Amygdala (tissue), 56 donors: ENCODE measurements at regions not wholly inside any gene's neighbourhood (a gene's known extent, or its start where the extent isn't known, plus 50 kb on each side); places are given as distances from the start of the nearest gene placed in this dataset.
"Not testable (repeated sequence)": the region's sequence is repeated elsewhere in the genome, so short reads cannot be mapped to it uniquely, and the experiment has no call there.

Source experiments
- DNase-seq, 56 donors: peaks; one replicate each; lab custom pipeline; 2025; lab: John Stamatoyannopoulos, UW

GRCh38 chr12:9380650-9381049 lies 172.5 kb upstream of the PZP start:
- DNase-seq: no peak

DNA sequence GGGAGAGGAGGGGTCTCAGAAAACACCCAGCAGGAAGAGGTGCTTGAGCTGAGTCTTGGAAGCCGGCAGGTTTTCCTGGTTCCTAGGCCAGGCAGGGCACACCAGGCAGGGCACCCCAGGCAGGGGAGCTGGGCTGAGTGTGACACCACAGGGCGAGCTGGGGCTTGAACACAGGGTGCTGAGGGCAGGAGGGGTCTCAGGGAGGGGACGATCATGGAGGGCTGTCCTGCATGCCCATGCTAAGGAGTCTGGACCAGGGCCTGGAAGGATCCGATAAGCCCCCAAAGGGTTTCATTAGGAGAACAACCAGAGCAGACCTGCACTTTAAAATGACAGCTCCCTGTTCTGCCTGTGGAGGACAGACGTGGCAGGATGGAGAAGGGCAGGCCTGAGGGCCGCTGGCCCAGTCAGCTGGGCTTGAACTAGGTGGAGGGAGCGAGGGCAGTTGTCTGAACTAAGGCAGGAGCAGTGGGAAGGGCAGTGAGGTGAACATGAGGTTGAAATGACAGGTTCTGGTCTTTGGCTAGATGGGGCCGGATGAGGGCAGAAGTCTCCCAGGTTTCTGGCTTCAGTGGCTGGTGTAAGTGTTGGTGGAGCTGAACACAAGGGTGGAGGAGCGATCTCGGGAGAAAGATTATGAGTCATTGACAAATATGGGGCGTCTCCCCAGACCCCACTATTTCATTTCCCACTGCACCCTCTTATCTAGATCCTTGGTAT lies 171.0 kb upstream of the PZP start:
- DNase-seq: no peak

DNA sequence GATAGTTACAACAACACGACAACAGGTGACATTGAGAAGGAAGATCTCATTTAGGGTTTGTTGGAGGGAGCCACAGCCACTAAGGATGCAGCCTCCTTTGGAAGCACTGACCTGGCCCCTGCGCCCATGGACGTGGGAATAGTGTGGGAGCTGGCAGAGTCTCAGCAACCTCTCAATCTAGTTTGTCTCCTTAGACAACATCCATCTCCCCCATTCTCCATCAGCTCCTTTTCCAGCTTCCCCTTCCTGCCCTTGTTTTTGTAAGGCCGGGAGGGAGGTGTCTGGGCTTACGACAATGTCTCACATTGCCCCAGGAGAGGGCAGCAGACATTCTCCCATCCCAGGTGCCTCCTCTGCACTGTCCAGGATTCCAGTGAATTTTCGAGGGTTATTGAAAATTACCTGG lies 170.2 kb upstream of the PZP start:
- no peak for DNase-seq

- DNase-seq: no peak
Measured at GRCh38 chr12:9372202-9372601, 164.0 kb upstream of the PZP start.

DNA sequence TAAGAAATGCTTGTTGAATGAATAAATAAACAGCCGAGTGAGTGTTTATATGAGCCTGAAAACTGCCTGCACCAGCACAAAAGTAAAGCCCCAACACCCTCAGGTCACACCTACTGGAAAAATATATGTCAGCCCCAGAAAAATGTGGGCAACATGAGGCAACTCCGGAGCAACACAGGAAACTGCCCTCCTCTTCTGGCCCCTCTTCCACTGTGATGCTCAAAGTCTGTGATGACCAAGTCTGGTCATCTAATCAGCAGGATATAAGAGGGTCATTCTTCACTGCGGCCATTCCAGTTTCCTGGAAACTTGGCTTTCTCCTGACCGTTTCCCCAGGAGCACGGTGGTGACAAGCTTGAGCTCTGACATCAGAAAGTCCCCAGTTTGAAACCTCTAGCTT lies 159.6 kb upstream of the PZP start:
- DNase-seq: no peak

GRCh38 chr12:9367201-9367600 lies 159.0 kb upstream of the PZP start:
- DNase-seq: peak in 1 of 56 donors; percentile 9

DNA sequence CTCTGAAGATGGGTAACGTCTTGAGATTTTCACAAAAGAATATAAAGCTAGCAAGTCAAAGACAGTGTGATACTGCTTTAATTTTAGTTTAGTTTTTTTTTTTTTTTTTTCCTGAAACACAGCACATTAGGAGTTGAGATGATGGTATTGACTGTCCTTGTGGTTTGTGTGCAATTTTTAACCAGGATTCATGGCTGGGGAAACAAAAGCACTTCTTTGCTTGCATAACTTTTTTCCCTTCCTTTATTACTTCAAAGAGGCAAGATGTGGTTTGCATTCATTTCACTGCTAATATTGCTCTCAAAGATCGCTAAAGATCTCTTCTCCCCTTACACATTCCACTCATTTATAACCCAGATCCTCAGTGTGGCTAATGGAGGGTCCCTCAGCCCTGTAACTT lies 157.1 kb upstream of the PZP start:
- DNase-seq: no peak

GRCh38 chr12:9364224-9365176 lies 156.3 kb upstream of the PZP start:
- peak in 22 of 56 donors; percentile 3 to 52 (median 22) for DNase-seq

- no peak for DNase-seq
Measured at GRCh38 chr12:9363145-9363544, 154.9 kb upstream of the PZP start.

GRCh38 chr12:9361879-9362326 lies 153.7 kb upstream of the PZP start:
- DNase-seq: no peak

- DNase-seq: not testable (repeated sequence)
Measured at GRCh38 chr12:9354009-9354754, 146.0 kb upstream of the PZP start.

DNA sequence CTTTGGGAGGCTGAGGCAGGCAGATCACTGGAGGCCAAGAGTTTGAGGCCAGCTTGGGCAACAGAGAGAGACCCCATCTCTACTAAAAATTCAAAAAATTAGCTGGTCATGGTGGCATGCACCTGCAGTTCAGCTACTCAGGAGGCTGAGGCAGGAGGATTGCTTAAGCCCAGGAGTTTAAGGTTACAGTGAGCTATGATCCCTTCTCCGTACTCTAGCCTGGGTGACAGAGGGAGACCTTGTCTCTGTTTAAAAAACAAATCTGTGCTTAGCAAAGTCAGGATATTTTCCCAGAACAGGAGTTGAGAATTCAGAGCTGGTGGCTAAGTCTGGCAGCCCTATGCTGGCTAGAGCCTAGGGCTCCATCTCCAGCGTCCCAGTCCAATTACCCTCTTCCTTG lies 142.9 kb upstream of the PZP start:
- DNase-seq: no peak

GRCh38 chr12:9349888-9350885 lies 142.0 kb upstream of the PZP start:
- no peak for DNase-seq

- DNase-seq: no peak
Measured at GRCh38 chr12:9348906-9349518, 140.8 kb upstream of the PZP start.

DNA sequence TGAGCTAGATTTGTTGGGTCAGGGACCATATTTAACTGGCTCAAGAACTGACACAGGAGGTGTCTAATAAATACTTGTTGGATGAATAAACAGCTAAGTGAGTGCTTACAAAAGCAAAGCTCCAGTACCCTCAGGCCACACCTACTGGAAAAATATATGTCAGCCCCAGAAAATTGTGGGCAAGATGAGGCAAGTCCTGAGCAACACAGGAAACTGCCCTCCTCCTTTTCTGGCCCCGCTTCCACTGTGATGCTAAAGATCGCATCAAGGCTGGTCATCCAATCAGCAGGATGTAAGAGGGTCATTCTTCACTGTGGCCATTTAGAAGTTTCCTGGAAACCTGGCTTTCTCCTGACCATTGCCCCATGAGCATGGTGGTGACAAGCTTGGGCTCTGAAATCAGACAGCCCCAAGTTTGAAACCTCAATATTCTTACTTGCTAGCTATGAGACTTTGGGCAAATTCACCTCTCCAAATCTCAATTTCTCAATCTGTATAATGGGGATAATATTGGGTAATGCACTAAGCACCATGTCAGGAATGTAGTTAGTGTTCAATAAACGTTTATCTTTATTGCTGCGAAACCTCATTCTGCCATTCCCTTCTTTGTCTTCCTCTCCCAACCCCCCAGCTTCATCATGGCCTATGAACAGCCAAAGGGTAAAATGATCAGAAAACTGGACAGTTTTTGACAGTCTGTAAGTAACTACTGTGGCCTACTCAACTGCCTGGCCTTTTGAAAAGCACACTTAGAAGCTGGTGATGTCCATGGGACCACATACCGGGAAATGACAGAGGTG lies 139.3 kb upstream of the PZP start:
- DNase-seq: no peak

- DNase-seq: no peak
Measured at GRCh38 chr12:9346866-9347327, 138.7 kb upstream of the PZP start.

DNA sequence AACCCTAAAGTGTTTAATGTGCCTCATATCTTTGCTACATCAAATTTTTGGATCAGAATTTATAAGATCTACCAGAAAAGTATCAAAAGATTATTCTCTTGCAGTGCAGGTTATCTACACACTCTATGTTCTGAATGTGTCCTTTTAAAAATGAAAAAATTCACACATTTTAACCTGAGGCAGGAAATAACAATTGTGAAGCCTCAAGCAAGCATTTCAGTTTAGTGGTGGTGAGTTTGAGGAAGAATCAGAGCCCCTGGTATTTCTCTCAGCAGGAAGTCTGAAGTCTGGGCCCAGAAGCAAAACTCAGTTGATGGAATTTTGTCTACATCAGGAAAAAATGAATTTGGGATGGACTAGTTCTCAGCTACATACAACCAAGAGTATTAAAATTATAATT lies 137.0 kb upstream of the PZP start:
- no peak for DNase-seq

GRCh38 chr12:9344541-9344940 lies 136.3 kb upstream of the PZP start:
- DNase-seq: no peak
